Endothelial cell of umbilical vein (primary cell): ENCODE measurements at regions not wholly inside any gene's neighbourhood (a gene's known extent, or its start where the extent isn't known, plus 50 kb on each side); places are given as distances from the start of the nearest gene placed in this dataset.

Experiments used
- CTCF ChIP-seq, 2 donors: IDR thresholded peaks; 1 replicate in 1 of 2; 2 replicates in 1 of 2; pipeline ENCODE4 v1.5.1; 2011; ENCODE audit warnings: low read length in 2 of 2, mild to moderate bottlenecking in 2 of 2, moderate library complexity in 2 of 2, control low read depth in 1 of 2, inconsistent platforms in 1 of 2, low read depth in 1 of 2; ENCODE audit not compliant: insufficient read depth in 1 of 2; ENCODE audit errors: extremely low read depth in 1 of 2
- EZH2 ChIP-seq: IDR thresholded peaks from 2 replicates; pipeline ENCODE4 v1.6.1; 2012; ENCODE audit warnings: borderline replicate concordance, low read depth, mild to moderate bottlenecking, moderate library complexity, low read length, inconsistent platforms; ENCODE audit not compliant: severe bottlenecking
- POLR2A ChIP-seq: IDR thresholded peaks from 2 replicates; pipeline ENCODE4 v1.6.1; 2012; ENCODE audit warnings: low read depth, mild to moderate bottlenecking, control low read depth, low read length
- POLR2AphosphoS5 ChIP-seq: IDR thresholded peaks from 2 replicates; pipeline ENCODE4 v1.6.1; 2012; ENCODE audit warnings: low read depth, mild to moderate bottlenecking, control low read depth, low read length, moderate library complexity; ENCODE audit not compliant: insufficient read depth

GRCh38 chr7:97576043-97576442, 155.8 kb upstream of the TAC1 start:
- TF ChIP-seq POLR2A: no peak
- TF ChIP-seq CTCF (IDR thresholded peaks at IDR 0.05; ENCODE audit: extremely low read depth in 1 of 2, insufficient read depth in 1 of 2, low read depth in 1 of 2, low read length in 2 of 2): no peak
- no peak for TF ChIP-seq EZH2
- no peak for TF ChIP-seq POLR2AphosphoS5
